SU-DHL-6 (cell line): ENCODE measurements at regions not wholly inside any gene's neighbourhood (a gene's known extent, or its start where the extent isn't known, plus 50 kb on each side); places are given as distances from the start of the nearest gene placed in this dataset.

Experiments
- EZH2phosphoT487 ChIP-seq: fragments of 200-600 bp; sonication (generic), shearing (Covaris generic); conservative IDR thresholded peaks from 2 replicates; pipeline ENCODE4 v1.6.1; 2018; ENCODE audit warnings: mild to moderate bottlenecking, antibody characterized with exemption, low read length, moderate library complexity, mixed read lengths
- TF ChIP-seq, protein P1 (sequence below): fragments of 200-600 bp; sonication (generic); IDR thresholded peaks from one replicate; pipeline ENCODE4 v1.5.1; 2017; ENCODE audit warnings: antibody characterized with exemption, mild to moderate bottlenecking, low read length, moderate library complexity; ENCODE audit not compliant: insufficient read depth, poor library complexity, severe bottlenecking

DNA sequence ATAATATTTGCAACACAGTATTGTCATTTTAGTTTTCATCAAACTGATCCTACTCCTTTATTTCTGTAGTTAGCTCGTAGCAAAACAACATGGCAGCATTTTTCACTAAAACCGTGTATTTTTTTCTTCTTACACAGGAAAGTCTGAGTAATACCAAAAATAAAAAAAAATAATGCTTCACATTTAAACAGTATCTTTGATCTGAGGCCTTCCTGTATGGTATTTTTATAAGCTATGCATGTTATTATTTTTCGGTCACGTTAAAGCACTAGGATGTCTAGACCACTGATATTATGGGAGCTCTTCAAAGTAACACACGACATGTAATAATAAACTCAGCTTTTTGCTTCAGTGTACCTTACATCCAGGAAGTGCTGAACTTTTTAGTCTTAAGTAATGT lies 94.1 kb upstream of the SRD5A3 start:
- TF ChIP-seq, protein P1, sequence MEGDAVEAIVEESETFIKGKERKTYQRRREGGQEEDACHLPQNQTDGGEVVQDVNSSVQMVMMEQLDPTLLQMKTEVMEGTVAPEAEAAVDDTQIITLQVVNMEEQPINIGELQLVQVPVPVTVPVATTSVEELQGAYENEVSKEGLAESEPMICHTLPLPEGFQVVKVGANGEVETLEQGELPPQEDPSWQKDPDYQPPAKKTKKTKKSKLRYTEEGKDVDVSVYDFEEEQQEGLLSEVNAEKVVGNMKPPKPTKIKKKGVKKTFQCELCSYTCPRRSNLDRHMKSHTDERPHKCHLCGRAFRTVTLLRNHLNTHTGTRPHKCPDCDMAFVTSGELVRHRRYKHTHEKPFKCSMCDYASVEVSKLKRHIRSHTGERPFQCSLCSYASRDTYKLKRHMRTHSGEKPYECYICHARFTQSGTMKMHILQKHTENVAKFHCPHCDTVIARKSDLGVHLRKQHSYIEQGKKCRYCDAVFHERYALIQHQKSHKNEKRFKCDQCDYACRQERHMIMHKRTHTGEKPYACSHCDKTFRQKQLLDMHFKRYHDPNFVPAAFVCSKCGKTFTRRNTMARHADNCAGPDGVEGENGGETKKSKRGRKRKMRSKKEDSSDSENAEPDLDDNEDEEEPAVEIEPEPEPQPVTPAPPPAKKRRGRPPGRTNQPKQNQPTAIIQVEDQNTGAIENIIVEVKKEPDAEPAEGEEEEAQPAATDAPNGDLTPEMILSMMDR, result no peak
- TF ChIP-seq EZH2phosphoT487, result no peak
